SKM-1 (cell line): ENCODE measurements at regions not wholly inside any gene's neighbourhood (a gene's known extent, or its start where the extent isn't known, plus 50 kb on each side); places are given as distances from the start of the nearest gene placed in this dataset.
"Not testable (repeated sequence)": the region's sequence is repeated elsewhere in the genome, so short reads cannot be mapped to it uniquely, and the experiment has no call there.

Experiments used
- DNase-seq: peaks from one replicate; lab custom pipeline; 2025; ENCODE audit not compliant: unreplicated experiment; lab: John Stamatoyannopoulos, UW

DNA sequence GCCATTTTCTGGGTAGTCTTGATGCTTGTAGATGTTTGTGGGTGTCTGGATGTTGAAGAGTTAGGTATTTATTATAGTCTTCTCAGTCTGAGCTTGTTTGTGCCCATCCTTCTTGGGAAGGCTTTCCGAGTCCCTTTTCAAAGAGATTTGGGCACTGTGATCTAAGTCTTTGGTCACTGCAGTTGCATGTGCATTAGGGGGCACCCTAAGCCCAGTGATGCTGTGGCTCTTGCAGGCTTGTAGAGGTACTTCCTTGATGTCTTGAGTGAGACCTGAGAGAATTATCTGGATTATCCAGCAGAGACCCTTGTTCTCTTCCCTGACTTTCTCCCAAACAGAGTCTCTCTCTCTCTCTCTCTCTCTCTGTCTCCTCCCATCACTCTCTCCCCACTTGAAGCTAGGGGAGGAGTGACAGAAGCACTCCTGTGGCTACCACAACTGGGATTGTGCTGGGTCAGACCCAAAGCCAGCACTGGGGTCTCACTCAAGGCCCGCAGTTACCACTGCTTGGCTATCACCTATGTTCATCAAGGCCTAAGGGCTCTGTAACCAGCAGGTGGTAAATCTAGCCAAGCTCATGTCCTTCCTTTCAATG is 68.5 kb downstream of the TMCO5A start:
- DNase-seq = no peak

DNA sequence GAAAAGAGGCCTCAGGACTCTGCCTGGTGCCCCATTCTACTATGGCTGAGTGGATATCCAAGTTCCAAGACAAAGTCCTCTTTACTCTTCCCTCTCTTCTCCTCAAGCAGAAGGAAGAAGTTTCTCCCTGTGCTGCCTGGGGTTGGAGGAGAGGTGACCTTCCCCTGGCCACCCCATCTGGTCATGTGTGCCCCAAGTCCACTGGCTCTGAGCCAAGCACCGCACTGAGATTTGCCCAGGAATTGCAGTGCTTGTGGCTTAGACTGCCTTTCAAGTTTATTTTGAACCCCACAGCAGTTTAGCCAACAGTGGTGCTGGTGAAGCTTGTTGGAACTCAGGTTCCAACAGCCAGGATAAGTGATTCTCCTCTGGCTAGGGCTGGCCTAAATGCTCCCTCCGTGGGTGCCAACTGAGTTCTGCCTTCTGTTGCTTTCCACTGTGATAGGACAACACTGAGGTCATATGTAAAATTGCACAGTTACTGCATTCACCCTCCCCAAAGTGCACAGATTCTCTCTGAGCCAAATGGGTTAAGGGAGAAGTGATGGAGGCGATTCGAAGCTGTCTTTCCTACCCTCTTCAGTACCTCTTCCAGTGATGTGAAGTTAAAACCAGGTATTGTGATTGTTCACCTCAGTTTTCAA is 69.9 kb downstream of the TMCO5A start:
- DNase-seq = no peak

DNA sequence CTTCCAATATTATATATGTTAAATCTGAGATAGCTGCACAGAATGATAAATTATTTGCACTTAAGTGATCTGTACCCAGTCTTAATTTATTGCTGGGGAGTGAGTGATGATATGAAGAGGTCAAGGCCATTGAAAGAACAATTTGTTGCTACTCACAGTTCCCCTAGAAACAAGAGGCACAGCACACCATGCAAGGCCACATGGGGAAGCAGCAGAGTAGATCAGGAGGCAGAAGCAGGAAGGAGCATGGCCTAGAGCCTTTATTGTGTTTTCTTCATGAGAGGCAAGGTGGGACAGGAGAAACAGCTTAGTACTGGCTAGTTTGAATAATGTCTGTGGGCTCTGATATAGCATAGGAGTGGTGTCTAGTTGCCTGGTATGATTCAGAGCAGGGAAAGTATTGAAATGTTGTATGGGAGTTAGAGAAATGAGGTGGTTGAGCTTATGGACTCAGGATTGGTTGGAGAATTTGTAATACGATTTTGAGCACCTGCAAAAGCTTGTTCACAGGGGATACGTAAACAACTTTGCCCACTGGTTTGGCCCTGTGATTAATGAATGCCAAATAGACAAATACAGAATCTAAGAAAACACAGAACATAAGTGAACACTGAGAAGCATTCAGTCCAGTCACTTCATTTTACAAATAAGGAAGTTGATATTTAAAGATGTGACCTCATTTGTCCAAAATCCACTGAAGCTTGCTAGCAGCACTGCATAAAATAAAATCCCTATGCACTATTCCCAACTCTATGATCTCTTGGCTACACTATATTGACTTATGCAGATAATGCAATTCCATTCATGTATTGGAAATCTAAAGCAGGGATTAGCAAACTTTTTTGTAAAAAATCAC is 71.7 kb downstream of the TMCO5A start:
- DNase-seq = no peak

DNA sequence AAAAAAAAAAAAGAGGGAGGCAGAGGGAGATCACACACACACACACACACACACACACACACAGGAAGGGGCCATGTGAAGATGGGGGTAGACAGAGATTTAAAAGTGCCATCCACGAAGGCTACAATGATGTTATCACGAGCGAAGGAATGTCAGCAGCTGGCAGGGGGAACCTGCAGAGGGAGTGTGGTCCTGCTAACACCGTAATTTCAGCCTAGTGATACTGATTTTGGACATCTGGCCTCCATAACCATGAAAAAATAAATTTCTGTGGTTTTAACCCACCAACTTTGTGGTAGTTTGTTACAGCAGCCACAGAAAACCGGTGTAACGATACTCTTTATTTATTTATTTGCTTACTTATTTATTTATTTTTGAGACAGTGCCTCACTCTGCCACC is 76.0 kb downstream of the TMCO5A start:
- DNase-seq = no peak

DNA sequence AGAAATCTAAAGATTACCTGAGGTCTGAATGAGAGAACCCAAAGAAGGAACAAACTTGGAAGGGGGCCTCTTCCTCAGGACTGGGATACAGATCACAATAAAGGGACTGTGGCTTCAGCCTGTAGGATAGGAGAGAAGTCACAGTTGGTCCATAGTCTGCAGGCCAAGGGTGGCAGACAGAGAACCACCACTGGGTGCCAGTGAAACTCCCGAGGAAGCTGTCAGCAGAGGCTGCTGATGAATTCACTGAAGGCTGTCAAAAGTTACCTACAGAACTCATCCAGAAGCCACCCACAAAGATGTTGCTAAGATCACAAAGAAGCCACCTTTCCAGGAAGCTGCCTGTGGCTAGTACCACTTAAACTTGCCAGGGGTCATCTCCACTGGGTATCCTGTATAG is 78.5 kb downstream of the TMCO5A start:
- no peak for DNase-seq

DNA sequence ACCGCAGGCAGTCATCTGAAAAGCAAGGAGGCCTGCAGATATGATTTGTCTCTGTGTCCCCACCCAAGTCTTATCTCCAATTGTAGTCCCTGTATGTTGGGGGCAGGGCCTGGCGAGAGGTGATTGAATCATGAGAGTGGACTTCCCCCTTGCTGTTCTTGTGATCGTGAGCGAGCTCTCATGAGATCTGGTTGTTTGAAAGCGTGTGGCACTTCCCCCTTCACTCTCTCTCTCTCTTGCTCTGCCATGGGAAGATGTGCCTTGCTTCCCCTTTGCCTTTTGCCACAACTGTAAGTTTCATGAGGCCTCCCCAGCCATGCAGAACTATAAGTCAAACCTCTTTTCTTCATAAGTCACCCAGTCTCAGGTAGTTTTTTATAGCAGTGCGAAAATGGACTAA is 83.3 kb downstream of the TMCO5A start:
- no peak for DNase-seq

DNA sequence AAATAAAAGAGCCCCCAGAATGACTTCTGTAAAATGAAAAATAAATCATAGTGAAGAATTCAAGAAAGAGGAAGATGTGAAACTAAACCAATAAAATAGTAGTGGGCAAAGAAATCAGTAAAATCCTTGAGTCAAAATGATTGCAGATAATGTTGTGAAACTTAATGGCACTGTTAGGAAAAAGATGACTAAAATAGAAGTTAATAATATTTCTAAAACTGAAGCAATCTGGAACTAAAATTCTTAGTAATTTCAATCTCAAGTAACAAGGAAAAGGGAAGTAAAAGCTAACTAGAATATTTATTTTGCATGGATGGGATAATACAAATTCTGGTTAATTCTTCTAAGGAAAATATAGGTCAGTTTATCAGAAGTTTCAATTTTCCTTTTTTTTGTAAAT is 84.6 kb downstream of the TMCO5A start:
- no peak for DNase-seq

DNA sequence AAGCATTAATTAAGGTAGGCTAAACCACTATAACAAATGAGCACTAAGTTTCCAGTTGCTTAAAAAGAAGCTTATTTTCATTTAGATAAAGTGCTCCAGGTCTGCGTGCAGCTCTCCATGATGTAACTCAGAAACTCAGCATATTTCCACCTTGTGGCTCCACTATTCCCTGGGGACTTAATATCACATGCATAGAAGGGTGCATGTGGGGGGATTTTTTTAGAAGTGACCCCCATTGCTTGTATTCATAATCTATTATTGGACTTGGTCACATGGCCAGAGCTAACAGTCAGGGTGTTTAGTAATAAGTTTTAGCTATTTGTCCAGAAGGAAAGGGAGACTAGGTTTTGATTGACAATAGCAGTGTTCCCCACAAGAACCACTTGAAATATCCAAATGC is 86.8 kb downstream of the TMCO5A start:
- DNase-seq = no peak

DNA sequence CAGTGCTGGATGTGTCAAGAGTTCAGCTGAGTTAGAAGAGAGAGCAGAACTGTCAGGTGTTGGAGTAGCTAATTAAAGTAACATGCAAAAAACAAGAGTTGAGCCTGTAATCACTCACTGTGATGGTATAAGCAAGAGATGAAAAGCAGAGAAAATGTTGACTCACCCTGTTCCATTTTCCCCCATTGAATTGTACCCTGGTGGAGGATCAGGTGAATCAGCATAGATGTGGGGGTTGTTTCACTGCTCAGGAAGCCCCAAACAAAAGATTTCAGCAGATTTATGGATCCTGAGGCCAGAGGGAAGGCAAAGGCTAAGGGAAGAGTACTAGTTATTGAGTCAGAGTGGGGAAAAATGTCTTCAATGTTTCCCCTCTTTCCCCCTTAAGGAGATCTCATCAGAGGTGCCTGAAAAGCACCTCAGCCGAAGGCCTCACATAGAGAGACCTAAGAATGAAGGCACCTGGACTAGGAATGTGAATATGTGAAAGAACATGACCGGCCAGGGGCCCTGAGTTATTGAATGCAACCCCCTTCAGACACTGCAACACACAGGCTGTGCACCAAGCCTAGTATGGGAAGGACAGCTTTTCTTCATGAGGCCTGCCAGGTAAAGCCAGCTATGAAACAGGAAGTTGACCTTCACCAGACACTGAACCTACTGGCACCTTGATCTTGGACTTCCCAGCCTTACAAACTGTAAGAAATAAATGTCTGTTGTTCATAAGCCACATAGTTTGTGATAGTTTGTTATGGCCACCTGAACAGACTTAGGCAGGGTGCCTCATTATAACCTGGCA is 90.1 kb downstream of the TMCO5A start:
- no peak for DNase-seq

DNA sequence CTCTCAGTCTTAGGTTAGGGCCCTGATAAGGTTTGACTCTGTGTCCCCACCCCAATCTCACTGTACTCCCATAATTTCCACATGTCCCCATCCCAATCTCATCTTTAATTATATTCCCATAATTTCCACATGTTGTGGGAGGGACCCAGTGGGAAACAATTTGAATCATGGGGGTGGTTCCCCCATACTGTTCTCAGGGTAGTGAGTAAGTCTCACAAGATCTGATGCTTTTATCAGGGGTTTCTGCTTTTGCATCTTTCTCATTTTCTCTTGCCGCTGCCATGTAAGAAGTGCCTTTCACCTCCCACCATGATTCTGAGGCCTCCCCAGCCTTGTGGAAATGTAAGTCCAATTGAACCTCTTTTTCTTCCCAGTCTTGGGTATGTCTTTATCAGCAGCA is 91.2 kb downstream of the TMCO5A start:
- DNase-seq = not testable (repeated sequence)

DNA sequence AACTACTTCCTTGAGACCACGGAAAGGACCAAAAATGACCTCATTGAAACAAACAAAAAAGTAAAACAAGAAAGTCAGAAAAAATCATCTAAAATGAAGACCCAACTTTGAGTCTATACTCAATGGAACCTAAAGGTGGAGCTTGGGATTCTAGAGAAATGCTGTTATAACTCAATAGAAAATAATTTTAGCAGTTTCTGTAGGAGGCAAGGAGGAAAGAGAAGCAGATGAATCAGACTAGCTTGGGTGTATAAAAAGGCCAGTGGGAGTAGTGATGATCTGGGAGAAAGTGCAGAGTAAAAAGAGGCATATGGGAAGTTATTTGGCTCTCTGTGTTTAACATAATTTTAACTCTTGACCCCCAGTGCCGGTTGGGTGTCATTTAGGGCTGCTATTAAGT is 94.4 kb downstream of the TMCO5A start:
- no peak for DNase-seq

DNA sequence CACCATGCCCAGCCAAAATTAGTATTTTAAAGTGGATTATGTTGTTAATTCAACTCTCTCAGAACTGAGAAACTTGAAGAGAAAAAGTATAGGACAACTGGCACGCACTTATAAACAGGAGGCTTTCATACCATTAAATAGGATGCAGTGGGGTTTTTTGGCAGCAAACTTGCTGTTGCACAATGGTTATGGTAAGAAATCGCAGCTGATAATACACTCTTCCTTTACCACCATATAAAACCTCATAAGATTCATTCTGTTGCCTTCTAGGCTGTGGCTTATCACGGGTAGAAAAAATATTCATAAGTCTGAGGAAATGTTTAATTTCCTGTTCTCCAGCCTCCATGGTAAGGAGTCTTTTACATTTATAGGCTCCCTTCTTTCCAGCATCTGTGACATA is 95.3 kb downstream of the TMCO5A start:
- no peak for DNase-seq

DNA sequence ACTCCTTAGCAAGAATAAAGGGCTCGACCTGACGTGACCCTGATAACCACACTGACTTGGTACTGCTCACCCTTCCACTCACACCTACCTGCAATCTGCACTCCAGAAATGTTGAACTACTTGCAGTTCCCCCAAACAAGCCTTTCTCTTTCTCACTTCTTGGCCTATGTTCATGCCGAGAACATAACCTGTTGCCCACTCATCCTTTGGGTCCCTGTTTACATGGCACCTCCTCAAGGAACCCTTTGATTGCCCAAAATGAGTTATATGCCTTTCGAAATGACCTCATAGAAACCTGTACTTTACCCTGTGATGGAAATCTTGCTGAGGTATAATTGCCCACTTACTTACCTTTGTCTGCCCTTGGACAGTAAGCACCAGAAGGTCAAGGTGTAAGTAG is 96.2 kb downstream of the TMCO5A start:
- DNase-seq = no peak

DNA sequence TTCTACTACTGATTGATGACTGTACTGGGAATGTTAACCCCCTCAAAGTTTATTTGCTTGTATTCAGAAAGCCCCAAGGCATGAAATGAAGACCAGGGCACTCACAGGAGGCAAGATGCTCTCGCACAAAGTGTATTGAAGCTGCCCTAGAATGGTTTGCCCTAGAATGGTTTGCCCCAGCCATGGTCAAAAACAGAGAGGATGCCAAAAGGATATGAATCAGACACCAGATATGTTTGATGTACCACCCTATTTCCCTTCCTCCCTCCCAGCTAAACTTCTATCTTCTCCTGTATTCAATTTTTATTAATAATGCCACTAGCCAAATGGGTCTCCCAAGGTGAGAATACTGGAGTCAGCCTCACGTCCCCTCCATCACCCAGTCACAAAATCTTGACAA is 101.3 kb downstream of the TMCO5A start:
- DNase-seq = no peak

DNA sequence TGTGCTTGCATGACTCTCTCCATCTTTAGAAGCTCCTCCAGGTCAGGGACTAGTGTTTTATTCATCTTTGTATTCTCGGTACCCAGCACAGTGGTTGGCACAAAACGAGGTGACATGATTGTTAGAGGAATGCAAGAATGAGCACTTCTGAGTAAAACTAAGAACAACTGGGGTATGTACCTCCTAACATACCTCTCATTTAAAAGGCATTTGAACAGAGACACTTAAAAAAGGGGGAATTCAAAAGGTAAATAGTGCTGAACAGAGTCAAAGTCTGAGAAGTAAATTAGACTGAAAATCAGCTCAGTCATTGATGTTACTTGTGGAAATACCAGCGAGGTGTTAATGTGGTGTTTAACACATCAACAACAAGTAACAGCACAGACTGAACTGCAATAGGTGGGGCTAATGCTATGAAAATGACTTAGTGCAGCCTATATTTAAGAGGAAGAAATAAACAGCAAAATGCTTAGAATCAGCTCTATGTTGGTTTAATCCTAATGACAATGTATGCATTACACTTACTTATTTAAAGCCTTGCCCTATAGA is 102.4 kb downstream of the TMCO5A start:
- no peak for DNase-seq

DNA sequence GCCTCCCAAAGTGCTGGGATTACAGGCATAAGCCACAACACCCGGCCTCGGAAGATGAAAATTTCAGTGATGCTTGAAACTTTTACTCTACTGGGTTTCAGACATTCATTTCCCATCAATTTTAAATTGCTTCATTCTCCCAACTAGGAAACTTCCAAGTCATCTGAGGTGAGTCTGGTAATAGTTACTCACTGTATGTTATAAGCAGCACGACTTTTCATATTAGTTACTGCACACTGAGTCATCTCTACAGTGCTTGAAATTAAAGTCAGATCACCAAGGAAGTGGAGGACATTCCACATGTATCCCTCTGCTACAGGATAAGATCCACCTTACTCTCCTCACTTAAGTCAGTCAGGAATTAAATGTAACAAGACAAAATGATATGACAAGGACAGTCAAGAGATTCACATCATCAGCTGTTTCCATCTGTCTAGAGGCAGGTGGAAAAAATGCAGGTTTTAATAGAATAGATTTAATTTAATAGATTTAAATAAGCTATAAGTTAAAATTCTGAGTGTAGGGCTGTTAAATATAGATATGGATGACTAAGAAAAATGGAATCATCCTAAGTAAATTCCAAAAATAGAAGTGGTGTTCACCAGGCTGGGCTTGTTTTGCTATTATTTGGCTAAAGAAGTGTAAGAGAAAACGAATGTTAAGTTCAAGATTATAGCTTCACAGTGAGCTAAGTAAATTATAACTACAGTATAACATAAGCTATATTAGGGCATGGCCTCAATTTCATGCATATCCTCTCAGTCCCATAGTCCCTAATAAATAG is 104.4 kb downstream of the TMCO5A start:
- DNase-seq = no peak

DNA sequence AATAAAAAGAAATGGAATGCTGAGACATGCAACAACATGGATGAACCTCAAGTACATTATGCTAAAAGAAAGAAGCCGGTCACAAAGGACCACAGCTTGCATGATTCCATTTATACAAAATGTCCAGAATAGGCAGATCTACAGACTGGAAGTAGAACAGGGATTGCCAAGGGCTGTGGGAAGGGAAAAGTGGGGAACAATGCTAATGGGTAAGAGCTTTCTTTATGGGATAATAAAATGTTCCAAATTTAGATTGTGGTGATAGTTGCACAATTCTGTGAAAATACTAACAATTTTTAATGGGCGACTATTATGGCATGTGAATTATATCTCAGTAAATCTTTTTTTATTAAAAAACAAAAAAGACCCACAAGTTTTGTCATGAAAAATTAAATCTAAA is 106.2 kb downstream of the TMCO5A start:
- no peak for DNase-seq

DNA sequence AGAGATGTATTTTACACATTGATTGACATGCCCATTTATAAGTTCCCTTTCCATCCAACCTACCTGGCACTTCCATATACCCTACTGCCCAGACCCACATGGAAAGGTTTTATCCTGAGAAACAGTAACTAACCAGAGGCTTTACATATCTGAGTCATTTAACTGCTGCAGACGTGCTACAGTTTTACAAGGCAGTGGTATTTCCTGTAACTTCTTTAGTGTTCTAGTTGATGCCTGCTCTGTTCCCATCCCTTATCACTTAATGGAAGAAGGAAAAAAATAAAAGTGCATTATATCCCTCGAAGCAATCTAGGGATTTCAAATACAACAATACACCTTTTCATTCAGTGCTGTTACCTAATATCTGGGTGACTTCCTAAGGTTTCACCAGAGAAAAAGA is 107.1 kb downstream of the TMCO5A start:
- DNase-seq = no peak

DNA sequence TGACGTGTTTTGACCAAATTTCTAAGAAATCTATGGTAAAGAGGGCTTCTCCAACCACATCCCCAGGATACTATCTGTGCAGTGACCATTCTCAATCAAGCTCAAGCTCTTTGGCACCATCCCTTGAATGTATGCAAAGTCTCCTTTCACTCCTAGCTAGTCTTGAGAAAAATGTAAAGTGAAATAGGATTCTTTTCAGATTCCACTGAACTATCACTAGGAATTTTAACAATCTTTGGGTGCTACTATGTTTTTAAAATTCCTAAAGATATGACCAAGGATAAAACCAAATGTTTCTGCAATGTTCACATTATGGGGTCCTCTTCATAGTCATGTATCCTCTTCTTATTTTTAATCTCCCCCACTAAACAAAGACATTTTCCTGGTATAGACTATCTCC is 107.8 kb downstream of the TMCO5A start:
- DNase-seq = no peak

DNA sequence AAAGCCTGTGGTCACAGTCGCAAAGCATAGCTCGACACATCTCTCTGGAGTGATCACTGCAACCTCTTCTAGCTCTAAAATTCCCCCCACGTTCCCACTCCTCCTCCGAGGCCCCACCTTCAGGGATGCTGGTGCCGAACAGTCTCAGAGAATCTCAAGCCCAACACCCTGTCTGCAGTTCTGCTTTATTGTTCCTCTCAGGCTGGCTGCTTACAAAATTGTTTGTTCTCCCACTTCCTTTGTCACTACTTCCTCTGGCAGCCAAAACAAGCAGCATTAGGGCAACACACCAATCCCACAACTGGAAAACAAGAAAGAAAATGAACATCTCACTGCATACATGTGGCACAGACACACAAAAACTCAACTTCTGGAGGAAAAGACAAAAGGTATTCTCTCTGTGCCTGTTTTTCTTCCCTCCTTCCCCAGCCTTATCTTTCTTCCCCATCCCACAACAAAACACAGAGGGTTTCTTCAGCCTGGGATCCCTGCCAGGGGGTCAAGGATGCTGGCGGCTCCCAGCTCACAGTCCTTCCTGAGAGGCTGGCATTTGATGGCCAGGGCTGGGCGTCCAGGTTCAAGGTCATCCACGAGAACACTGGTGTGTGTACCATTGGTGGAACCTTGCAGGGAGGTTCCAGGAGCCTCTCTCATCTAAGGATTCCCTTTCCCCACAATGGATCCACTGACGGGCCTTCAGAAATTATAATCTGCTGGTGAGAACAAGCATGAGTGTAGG is 108.4 kb downstream of the TMCO5A start:
- DNase-seq = no peak
